Heart right ventricle (tissue), 16 donors: ENCODE measurements at regions not wholly inside any gene's neighbourhood (a gene's known extent, or its start where the extent isn't known, plus 50 kb on each side); places are given as distances from the start of the nearest gene placed in this dataset.

Experiments used
- ATAC-seq, 8 donors: fragments of 200-7000 bp; cut with Tn5 transposase; one replicate each; pipeline ENCODE4 v1.9.1; 2020; ENCODE audit warnings: mild to moderate bottlenecking in 8 of 8, moderate library complexity in 8 of 8, moderate number of reproducible peaks in 1 of 8
- DNase-seq, 2 donors: peaks; one replicate each; pipeline ENCODE4 v3.0.0-alpha.2; 2020
- H3K27ac ChIP-seq, 10 donors: fragments of 200-600 bp; sonication (generic) in 2 of 10; one replicate each; pipeline versions ENCODE4 v1.5.0 to v1.8.0; 2020 to 2022; ENCODE audit warnings: mild to moderate bottlenecking in 3 of 10
- H3K27me3 ChIP-seq, 7 donors: fragments of 200-600 bp; one replicate each; pipeline ENCODE4 v1.8.0; 2021 to 2022; ENCODE audit warnings: mild to moderate bottlenecking in 2 of 7
- H3K36me3 ChIP-seq, 9 donors: fragments of 200-600 bp; sonication (generic) in 1 of 9; one replicate each; pipeline versions ENCODE4 v1.5.0 to v1.8.0; 2020 to 2022; ENCODE audit warnings: mild to moderate bottlenecking in 2 of 9
- H3K4me1 ChIP-seq, 9 donors: fragments of 200-600 bp; sonication (generic) in 1 of 9; one replicate each; pipeline versions ENCODE4 v1.5.0 to v1.8.0; 2020 to 2022; ENCODE audit warnings: mild to moderate bottlenecking in 4 of 9
- H3K4me3 ChIP-seq, 10 donors: fragments of 200-600 bp; sonication (generic) in 2 of 10; one replicate each; pipeline versions ENCODE4 v1.5.0 to v1.8.0; 2020 to 2022; ENCODE audit warnings: mild to moderate bottlenecking in 7 of 10, moderate library complexity in 2 of 10
- H3K9me3 ChIP-seq, 11 donors: fragments of 200-600 bp in 10 of 11; sonication (generic) in 2 of 11; one replicate each; pipeline versions ENCODE4 v1.5.0 to v1.8.0; 2013 to 2022; ENCODE audit warnings: mild to moderate bottlenecking in 2 of 11, control low read depth in 1 of 11, moderate library complexity in 1 of 11
- WGBS, 2 donors: extraction: QIAGEN DNeasy Blood & Tissue Kit; methylation state at CpG; one replicate each; pipeline ENCODE4 v1.1.7; 2013; ENCODE audit warnings: inconsistent platforms in 1 of 2; 5-methylcytosine and 5-hydroxymethylcytosine counted together
- intact Hi-C, 10 donors: fragments of 100-400 bp; cut with DNase I; formaldehyde crosslinking; loops; one replicate each; pipeline versions ENCODE4 v1.11.1 to v1.14.2; 2022
- TF ChIP-seq, protein P1 (sequence below), 9 donors: fragments of 200-600 bp; sonication (generic) in 2 of 9; IDR thresholded peaks; one replicate each; pipeline versions ENCODE4 v1.5.0 to v1.8.0; 2021 to 2022; ENCODE audit warnings: antibody characterized with exemption in 9 of 9, mild to moderate bottlenecking in 5 of 9, moderate library complexity in 1 of 9
- donor health status: Arrhythmogenic right ventricular cardiomyopathy.
- donor health status: ischemic (EF 13 %, LVEDD 7.1; RV severe dilation, severe dysfunction).
- donor health status: healthy with polysubstance abuse.
- donor health status: DM: no; HTN: yes; CAD: no.
- donor health status: DM: no; HTN: no; CAD: no.
- donor health status: ischemic (EF 25% LVEDD 6.9; RV normal size, moderate dysfunction).
- donor health status: ischemic (EF 25% LVEDD 5.7; RV mildly dilated, moderate dysfunction).
- donor health status: healthy.
- donor health status: DM: yes; HTN: yes; CAD: no.
- donor health status: Ischemic cardiomyopathy.
- donor health status: ischemic (EF 35%, LVEDD 5.7; RV mildly dilated, moderate dysfunction).
- donor health status: nonischemic (EF 11% LVEDD 7.7; RV severe dilation, severe dysfunction).
- donor health status: DM: yes; HTN: yes; CAD: no.
- donor health status: PGD.
- donor health status: ischemic (EF 29% LVEDD 5.4; RV normal size, mild dysfunction).
- donor health status: nonischemic (EF 23%, LVEDD 6.1; RV moderate dilation, normal function).

GRCh38 chr3:152175528-152175889 is 93.2 kb upstream of the MBNL1 start:
- H3K27ac ChIP-seq = no peak overlapping the region
- H3K36me3 ChIP-seq = no peaks in the 10 kb centered on the region
- no peaks in the 10 kb centered on the region for H3K27me3 ChIP-seq
- ATAC-seq = no peak
- peaks cover 0 to 10% (median 0%) of the 10 kb centered on the region in 11 donors for H3K9me3 ChIP-seq
- intact Hi-C loops = no loop called here
- no peak for DNase-seq
- TF ChIP-seq, protein P1, sequence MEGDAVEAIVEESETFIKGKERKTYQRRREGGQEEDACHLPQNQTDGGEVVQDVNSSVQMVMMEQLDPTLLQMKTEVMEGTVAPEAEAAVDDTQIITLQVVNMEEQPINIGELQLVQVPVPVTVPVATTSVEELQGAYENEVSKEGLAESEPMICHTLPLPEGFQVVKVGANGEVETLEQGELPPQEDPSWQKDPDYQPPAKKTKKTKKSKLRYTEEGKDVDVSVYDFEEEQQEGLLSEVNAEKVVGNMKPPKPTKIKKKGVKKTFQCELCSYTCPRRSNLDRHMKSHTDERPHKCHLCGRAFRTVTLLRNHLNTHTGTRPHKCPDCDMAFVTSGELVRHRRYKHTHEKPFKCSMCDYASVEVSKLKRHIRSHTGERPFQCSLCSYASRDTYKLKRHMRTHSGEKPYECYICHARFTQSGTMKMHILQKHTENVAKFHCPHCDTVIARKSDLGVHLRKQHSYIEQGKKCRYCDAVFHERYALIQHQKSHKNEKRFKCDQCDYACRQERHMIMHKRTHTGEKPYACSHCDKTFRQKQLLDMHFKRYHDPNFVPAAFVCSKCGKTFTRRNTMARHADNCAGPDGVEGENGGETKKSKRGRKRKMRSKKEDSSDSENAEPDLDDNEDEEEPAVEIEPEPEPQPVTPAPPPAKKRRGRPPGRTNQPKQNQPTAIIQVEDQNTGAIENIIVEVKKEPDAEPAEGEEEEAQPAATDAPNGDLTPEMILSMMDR (IDR thresholded peaks at IDR 0.05) = no peak
- peaks cover 0 to 18% (median 0%) of the 10 kb centered on the region in 9 donors for H3K4me1 ChIP-seq
- no peak overlapping the region for H3K4me3 ChIP-seq
- WGBS, 2 donors = 80 to 89% methylated on average over 2 of the region's 2 CpGs

- Histone ChIP-seq H3K27ac (no peak overlapping the region), H3K4me1 (peaks cover 0 to 18% (median 0%) of the 10 kb centered on the region in 9 donors), H3K9me3 (peaks cover 0 to 4% (median 0%) of the 10 kb centered on the region in 11 donors), H3K4me3 (no peak overlapping the region), H3K27me3 (no peaks in the 10 kb centered on the region), H3K36me3 (no peaks in the 10 kb centered on the region)
- intact Hi-C loops = no loop called here
- TF ChIP-seq, protein P1 (IDR thresholded peaks at IDR 0.05) = no peak
- DNase-seq (no peak), ATAC-seq (no peak)
- WGBS, 2 donors = 86 to 88% methylated on average over 2 of the region's 2 CpGs
Measured at GRCh38 chr3:152176241-152176640, 92.5 kb upstream of the MBNL1 start.

GRCh38 chr3:152176998-152177397 is 91.7 kb upstream of the MBNL1 start:
- TF ChIP-seq, protein P1 (IDR thresholded peaks at IDR 0.05) = no peak
- Histone ChIP-seq H3K4me3 (no peak overlapping the region), H3K36me3 (no peaks in the 10 kb centered on the region), H3K27ac (no peak overlapping the region), H3K27me3 (no peaks in the 10 kb centered on the region), H3K4me1 (peaks cover 0 to 18% (median 0%) of the 10 kb centered on the region in 9 donors), H3K9me3 (no peaks in the 10 kb centered on the region)
- 78 to 86% methylated on average over 1 of the region's 1 CpG for WGBS, 2 donors
- ATAC-seq (no peak), DNase-seq (no peak)
- intact Hi-C loops = no loop called here

DNA sequence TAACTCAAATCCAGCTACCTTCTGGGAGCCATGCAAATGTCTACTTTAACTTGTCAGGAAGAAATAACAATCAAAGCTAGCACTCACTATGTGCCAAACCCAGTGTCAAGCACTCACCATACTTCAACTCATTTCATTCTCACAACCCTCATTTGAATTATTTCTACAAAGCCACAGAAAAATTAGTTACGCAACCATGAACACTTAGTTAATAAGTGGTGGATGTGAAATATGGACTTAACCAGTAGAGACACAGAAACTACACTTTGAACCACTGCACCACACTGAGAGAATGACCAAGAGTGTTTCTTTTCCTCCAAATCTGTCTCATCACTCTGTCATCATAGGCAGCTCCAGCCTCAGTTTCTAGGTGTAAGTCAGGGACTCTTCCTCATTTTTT is 91.0 kb upstream of the MBNL1 start:
- H3K9me3 ChIP-seq = no peaks in the 10 kb centered on the region
- H3K4me3 ChIP-seq = no peak overlapping the region
- no peak overlapping the region for H3K27ac ChIP-seq
- 98 to 100% methylated on average over 1 of the region's 1 CpG for WGBS, 2 donors
- H3K4me1 ChIP-seq = peaks cover 0 to 18% (median 0%) of the 10 kb centered on the region in 9 donors
- H3K27me3 ChIP-seq = no peaks in the 10 kb centered on the region
- ATAC-seq = no peak
- H3K36me3 ChIP-seq = no peaks in the 10 kb centered on the region
- TF ChIP-seq, protein P1 (IDR thresholded peaks at IDR 0.05) = no peak
- no peak for DNase-seq
- intact Hi-C loops = no loop called here
